WTC11 (cell line): ENCODE measurements at regions not wholly inside any gene's neighbourhood (a gene's known extent, or its start where the extent isn't known, plus 50 kb on each side); places are given as distances from the start of the nearest gene placed in this dataset.

Source experiments
- ATAC-seq: fragments of 200-7000 bp; cut with Tn5 transposase; 2 replicates; pipeline ENCODE4 v1.10.0; 2021; ENCODE audit warnings: mild to moderate bottlenecking, moderate library complexity
- CTCF ChIA-PET: fragments of 300-600 bp; sonication (Branson Sonifier 250); formaldehyde crosslinking; loops from one replicate; lab custom pipeline; 2021; ENCODE audit warnings: antibody characterized with exemption; lab: Charles Lee
- POLR2A ChIA-PET: fragments of 350-600 bp; sonication (Branson Sonifier 250); formaldehyde crosslinking; loops from one replicate; lab custom pipeline; 2021; ENCODE audit warnings: antibody characterized with exemption; lab: Charles Lee
- DNase-seq: peaks from one replicate; pipeline ENCODE4 v3.0.0; 2021; ENCODE audit warnings: low spot score
- H3K27ac Mint-ChIP-seq: 2 replicates; pipeline ENCODE4 v1.8.0; 2021; ENCODE audit warnings: mixed read lengths
- H3K27me3 Mint-ChIP-seq: 2 replicates; pipeline ENCODE4 v1.8.0; 2021; ENCODE audit warnings: low read depth, mild to moderate bottlenecking, moderate library complexity, mixed read lengths
- H3K36me3 Mint-ChIP-seq: 2 replicates; pipeline ENCODE4 v1.8.0; 2021; ENCODE audit warnings: mixed read lengths
- H3K4me1 Mint-ChIP-seq: 2 replicates; pipeline ENCODE4 v1.8.0; 2022; ENCODE audit warnings: mixed read lengths
- H3K4me3 Mint-ChIP-seq: 2 replicates; pipeline ENCODE4 v1.8.0; 2021; ENCODE audit warnings: mild to moderate bottlenecking, moderate library complexity, mixed read lengths
- H3K9me3 Mint-ChIP-seq: 2 replicates; pipeline ENCODE4 v1.8.0; 2021; ENCODE audit warnings: mixed read lengths
- CREM ChIP-seq: sonication (generic); formaldehyde crosslinking; IDR thresholded peaks from 2 replicates; pipeline ENCODE4 v1.8.1; 2022; ENCODE audit warnings: mild to moderate bottlenecking, missing genetic modification reagents, moderate library complexity
- NFATC4 ChIP-seq: fragments of 250-450 bp; sonication (Bioruptor Pico); IDR thresholded peaks from 2 replicates; pipeline ENCODE4 v1.9.0; 2021; ENCODE audit warnings: mild to moderate bottlenecking
- NFE2L1 ChIP-seq: sonication (generic); formaldehyde crosslinking; IDR thresholded peaks from 2 replicates; pipeline ENCODE4 v1.8.1; 2023; ENCODE audit warnings: missing genetic modification reagents
- NR3C1 ChIP-seq: sonication (generic); formaldehyde crosslinking; conservative IDR thresholded peaks from 2 replicates; pipeline ENCODE4 v1.8.1; 2023; ENCODE audit warnings: low read depth, mild to moderate bottlenecking, missing genetic modification reagents
- RORB ChIP-seq: fragments of 250-450 bp; sonication (Bioruptor Pico); IDR thresholded peaks from 2 replicates; pipeline ENCODE4 v1.9.0; 2021; ENCODE audit warnings: mild to moderate bottlenecking
- SMAD4 ChIP-seq: sonication (generic); formaldehyde crosslinking; IDR thresholded peaks from 2 replicates; pipeline ENCODE4 v1.8.0; 2022; ENCODE audit warnings: mild to moderate bottlenecking, missing genetic modification reagents
- TP53 ChIP-seq: sonication (generic); formaldehyde crosslinking; IDR thresholded peaks from 2 replicates; pipeline ENCODE4 v1.8.1; 2023; ENCODE audit warnings: mild to moderate bottlenecking, missing genetic modification reagents
- ZNF121 ChIP-seq: sonication (generic); formaldehyde crosslinking; IDR thresholded peaks from 2 replicates; pipeline ENCODE4 v1.8.0; 2023; ENCODE audit warnings: missing genetic modification reagents
- ZNF317 ChIP-seq: sonication (generic); formaldehyde crosslinking; IDR thresholded peaks from 2 replicates; pipeline ENCODE4 v1.8.1; 2023; ENCODE audit warnings: low read depth, mild to moderate bottlenecking, moderate library complexity, missing genetic modification reagents, borderline replicate concordance
- TF ChIP-seq, protein P1 (sequence below): sonication (generic); formaldehyde crosslinking; conservative IDR thresholded peaks from 2 replicates; pipeline ENCODE4 v1.8.1; 2022; ENCODE audit warnings: mild to moderate bottlenecking, missing genetic modification reagents
- TF ChIP-seq, protein P2 (sequence below): fragments of 250-450 bp; sonication (Bioruptor Pico); IDR thresholded peaks from 2 replicates; pipeline ENCODE4 v1.9.0; 2021; ENCODE audit warnings: mild to moderate bottlenecking
- TF ChIP-seq, protein P3 (sequence below): sonication (generic); formaldehyde crosslinking; IDR thresholded peaks from 2 replicates; pipeline ENCODE4 v1.8.0; 2023; ENCODE audit warnings: missing genetic modification reagents, mild to moderate bottlenecking, borderline replicate concordance
- TF ChIP-seq, protein P4 (sequence below): sonication (generic); formaldehyde crosslinking; IDR thresholded peaks from 2 replicates; pipeline ENCODE4 v1.8.1; 2023; ENCODE audit warnings: mild to moderate bottlenecking, moderate library complexity, missing genetic modification reagents
- TF ChIP-seq, protein P5 (sequence below): sonication (generic); formaldehyde crosslinking; IDR thresholded peaks from 2 replicates; pipeline ENCODE4 v1.8.1; 2022; ENCODE audit warnings: mild to moderate bottlenecking, moderate library complexity, missing genetic modification reagents
- TF ChIP-seq, protein P6 (sequence below): sonication (generic); formaldehyde crosslinking; IDR thresholded peaks from 2 replicates; pipeline ENCODE4 v1.8.1; 2022; ENCODE audit warnings: missing genetic modification reagents, borderline replicate concordance

DNA sequence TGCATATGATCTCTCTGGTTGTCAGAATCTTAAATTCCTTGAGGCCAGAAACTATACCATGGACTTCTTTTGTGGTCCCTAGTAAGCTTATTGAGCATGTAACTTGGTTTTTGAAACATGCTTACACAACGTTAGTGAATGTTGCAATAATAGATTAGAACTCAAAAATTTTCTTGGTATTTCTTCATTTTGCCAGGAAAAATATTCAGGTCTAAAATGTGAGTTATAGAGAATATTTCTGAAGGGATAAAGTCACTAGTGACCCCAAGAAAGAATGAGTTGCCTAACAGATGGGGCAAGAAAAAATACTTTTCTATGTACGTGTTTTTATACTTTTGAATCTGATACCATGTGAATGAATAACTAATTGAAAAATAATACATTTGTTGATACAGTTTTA, 195.4 kb downstream of the TFAP2A start:
- no peak overlapping the region for H3K4me3 Mint-ChIP-seq
- H3K4me1 Mint-ChIP-seq: no peaks in the 10 kb centered on the region
- ATAC-seq (no peak), DNase-seq (no peak)
- no peaks in the 10 kb centered on the region for H3K9me3 Mint-ChIP-seq
- no peaks in the 10 kb centered on the region for H3K27me3 Mint-ChIP-seq
- no peak overlapping the region for H3K27ac Mint-ChIP-seq
- TF ChIP-seq, protein P1, sequence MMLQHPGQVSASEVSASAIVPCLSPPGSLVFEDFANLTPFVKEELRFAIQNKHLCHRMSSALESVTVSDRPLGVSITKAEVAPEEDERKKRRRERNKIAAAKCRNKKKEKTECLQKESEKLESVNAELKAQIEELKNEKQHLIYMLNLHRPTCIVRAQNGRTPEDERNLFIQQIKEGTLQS (CRISPR knock-in tag): no peak
- TF ChIP-seq CREM (CRISPR knock-in tag): no peak
- no peak for TF ChIP-seq NFATC4
- TF ChIP-seq, protein P2, sequence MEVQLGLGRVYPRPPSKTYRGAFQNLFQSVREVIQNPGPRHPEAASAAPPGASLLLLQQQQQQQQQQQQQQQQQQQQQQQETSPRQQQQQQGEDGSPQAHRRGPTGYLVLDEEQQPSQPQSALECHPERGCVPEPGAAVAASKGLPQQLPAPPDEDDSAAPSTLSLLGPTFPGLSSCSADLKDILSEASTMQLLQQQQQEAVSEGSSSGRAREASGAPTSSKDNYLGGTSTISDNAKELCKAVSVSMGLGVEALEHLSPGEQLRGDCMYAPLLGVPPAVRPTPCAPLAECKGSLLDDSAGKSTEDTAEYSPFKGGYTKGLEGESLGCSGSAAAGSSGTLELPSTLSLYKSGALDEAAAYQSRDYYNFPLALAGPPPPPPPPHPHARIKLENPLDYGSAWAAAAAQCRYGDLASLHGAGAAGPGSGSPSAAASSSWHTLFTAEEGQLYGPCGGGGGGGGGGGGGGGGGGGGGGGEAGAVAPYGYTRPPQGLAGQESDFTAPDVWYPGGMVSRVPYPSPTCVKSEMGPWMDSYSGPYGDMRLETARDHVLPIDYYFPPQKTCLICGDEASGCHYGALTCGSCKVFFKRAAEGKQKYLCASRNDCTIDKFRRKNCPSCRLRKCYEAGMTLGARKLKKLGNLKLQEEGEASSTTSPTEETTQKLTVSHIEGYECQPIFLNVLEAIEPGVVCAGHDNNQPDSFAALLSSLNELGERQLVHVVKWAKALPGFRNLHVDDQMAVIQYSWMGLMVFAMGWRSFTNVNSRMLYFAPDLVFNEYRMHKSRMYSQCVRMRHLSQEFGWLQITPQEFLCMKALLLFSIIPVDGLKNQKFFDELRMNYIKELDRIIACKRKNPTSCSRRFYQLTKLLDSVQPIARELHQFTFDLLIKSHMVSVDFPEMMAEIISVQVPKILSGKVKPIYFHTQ: no peak
- no peak for TF ChIP-seq NFE2L1 (CRISPR knock-in tag)
- TF ChIP-seq TP53 (CRISPR knock-in tag): no peak
- TF ChIP-seq SMAD4: no peak
- TF ChIP-seq, protein P3, sequence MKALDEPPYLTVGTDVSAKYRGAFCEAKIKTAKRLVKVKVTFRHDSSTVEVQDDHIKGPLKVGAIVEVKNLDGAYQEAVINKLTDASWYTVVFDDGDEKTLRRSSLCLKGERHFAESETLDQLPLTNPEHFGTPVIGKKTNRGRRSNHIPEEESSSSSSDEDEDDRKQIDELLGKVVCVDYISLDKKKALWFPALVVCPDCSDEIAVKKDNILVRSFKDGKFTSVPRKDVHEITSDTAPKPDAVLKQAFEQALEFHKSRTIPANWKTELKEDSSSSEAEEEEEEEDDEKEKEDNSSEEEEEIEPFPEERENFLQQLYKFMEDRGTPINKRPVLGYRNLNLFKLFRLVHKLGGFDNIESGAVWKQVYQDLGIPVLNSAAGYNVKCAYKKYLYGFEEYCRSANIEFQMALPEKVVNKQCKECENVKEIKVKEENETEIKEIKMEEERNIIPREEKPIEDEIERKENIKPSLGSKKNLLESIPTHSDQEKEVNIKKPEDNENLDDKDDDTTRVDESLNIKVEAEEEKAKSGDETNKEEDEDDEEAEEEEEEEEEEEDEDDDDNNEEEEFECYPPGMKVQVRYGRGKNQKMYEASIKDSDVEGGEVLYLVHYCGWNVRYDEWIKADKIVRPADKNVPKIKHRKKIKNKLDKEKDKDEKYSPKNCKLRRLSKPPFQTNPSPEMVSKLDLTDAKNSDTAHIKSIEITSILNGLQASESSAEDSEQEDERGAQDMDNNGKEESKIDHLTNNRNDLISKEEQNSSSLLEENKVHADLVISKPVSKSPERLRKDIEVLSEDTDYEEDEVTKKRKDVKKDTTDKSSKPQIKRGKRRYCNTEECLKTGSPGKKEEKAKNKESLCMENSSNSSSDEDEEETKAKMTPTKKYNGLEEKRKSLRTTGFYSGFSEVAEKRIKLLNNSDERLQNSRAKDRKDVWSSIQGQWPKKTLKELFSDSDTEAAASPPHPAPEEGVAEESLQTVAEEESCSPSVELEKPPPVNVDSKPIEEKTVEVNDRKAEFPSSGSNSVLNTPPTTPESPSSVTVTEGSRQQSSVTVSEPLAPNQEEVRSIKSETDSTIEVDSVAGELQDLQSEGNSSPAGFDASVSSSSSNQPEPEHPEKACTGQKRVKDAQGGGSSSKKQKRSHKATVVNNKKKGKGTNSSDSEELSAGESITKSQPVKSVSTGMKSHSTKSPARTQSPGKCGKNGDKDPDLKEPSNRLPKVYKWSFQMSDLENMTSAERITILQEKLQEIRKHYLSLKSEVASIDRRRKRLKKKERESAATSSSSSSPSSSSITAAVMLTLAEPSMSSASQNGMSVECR (CRISPR knock-in tag): no peak
- TF ChIP-seq, protein P4, sequence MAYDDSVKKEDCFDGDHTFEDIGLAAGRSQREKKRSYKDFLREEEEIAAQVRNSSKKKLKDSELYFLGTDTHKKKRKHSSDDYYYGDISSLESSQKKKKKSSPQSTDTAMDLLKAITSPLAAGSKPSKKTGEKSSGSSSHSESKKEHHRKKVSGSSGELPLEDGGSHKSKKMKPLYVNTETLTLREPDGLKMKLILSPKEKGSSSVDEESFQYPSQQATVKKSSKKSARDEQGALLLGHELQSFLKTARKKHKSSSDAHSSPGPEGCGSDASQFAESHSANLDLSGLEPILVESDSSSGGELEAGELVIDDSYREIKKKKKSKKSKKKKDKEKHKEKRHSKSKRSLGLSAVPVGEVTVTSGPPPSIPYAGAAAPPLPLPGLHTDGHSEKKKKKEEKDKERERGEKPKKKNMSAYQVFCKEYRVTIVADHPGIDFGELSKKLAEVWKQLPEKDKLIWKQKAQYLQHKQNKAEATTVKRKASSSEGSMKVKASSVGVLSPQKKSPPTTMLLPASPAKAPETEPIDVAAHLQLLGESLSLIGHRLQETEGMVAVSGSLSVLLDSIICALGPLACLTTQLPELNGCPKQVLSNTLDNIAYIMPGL: no peak
- TF ChIP-seq, protein P5, sequence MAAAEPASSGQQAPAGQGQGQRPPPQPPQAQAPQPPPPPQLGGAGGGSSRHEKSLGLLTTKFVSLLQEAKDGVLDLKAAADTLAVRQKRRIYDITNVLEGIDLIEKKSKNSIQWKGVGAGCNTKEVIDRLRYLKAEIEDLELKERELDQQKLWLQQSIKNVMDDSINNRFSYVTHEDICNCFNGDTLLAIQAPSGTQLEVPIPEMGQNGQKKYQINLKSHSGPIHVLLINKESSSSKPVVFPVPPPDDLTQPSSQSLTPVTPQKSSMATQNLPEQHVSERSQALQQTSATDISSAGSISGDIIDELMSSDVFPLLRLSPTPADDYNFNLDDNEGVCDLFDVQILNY (CRISPR knock-in tag): no peak
- no peak for TF ChIP-seq ZNF121 (CRISPR knock-in tag)
- TF ChIP-seq, protein P6, sequence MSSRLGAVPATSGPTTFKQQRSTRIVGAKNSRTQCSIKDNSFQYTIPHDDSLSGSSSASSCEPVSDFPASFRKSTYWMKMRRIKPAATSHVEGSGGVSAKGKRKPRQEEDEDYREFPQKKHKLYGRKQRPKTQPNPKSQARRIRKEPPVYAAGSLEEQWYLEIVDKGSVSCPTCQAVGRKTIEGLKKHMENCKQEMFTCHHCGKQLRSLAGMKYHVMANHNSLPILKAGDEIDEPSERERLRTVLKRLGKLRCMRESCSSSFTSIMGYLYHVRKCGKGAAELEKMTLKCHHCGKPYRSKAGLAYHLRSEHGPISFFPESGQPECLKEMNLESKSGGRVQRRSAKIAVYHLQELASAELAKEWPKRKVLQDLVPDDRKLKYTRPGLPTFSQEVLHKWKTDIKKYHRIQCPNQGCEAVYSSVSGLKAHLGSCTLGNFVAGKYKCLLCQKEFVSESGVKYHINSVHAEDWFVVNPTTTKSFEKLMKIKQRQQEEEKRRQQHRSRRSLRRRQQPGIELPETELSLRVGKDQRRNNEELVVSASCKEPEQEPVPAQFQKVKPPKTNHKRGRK (CRISPR knock-in tag): no peak
- no peak for TF ChIP-seq ZNF317 (CRISPR knock-in tag)
- no peak for TF ChIP-seq RORB (CRISPR knock-in tag)
- no peak for TF ChIP-seq NR3C1 (CRISPR knock-in tag)
- TF ChIP-seq, all 79 proteins: peak for 0
- ChIA-PET POLR2A (no interaction called here), CTCF (no interaction called here)
- H3K36me3 Mint-ChIP-seq: no peaks in the 10 kb centered on the region
